Body of pancreas (tissue), 4 donors: ENCODE measurements at regions not wholly inside any gene's neighbourhood (a gene's known extent, or its start where the extent isn't known, plus 50 kb on each side); places are given as distances from the start of the nearest gene placed in this dataset.

Experiments used
- ATAC-seq: fragments of 150-250 bp; one replicate; pipeline ENCODE4 v1.9.1; 2016
- DNase-seq, 4 donors: peaks; one replicate each; pipeline ENCODE4 v3.0.0-alpha.2; 2019
- H3K27ac ChIP-seq, 4 donors: fragments of 200-600 bp; sonication (generic); 1 replicate in 3 of 4; 2 replicates in 1 of 4; pipeline versions ENCODE4 v1.5.1 to v1.6.1; 2016 to 2019; ENCODE audit warnings: mild to moderate bottlenecking in 1 of 4, mixed read lengths in 1 of 4, moderate library complexity in 1 of 4
- H3K27me3 ChIP-seq, 2 donors: fragments of 200-600 bp; sonication (generic); one replicate each; pipeline ENCODE4 v1.6.0; 2016; ENCODE audit warnings: mild to moderate bottlenecking in 1 of 2
- H3K36me3 ChIP-seq, 2 donors: fragments of 200-600 bp; sonication (generic); replicated peaks in 1 of 2; 2 replicates each; pipeline ENCODE4 v1.5.1; 2016; ENCODE audit warnings: low read depth in 2 of 2; ENCODE audit not compliant: insufficient read depth in 1 of 2
- H3K4me1 ChIP-seq: fragments of 200-600 bp; sonication (generic); one replicate; pipeline ENCODE4 v1.6.0; 2016
- H3K4me3 ChIP-seq, 2 donors: fragments of 200-600 bp; sonication (generic); 1 replicate in 1 of 2; 2 replicates in 1 of 2; pipeline ENCODE4 v1.5.1; 2016 to 2019
- H3K9me3 ChIP-seq, 3 donors: fragments of 200-600 bp; sonication (generic); 1 replicate in 2 of 3; 2 replicates in 1 of 3; pipeline ENCODE4 v1.5.1; 2016
- POLR2A ChIP-seq, 3 donors: fragments of 450-650 bp; IDR thresholded peaks; one replicate each; pipeline ENCODE4 v1.6.1; 2016; ENCODE audit warnings: antibody characterized with exemption in 3 of 3, mild to moderate bottlenecking in 2 of 3
- WGBS, 2 donors: methylation state at CpG; one replicate each; pipeline ENCODE4 v1.1.5; 2017; 5-methylcytosine and 5-hydroxymethylcytosine counted together
- intact Hi-C: fragments of 100-400 bp; cut with DNase I; formaldehyde crosslinking; loops from one replicate; pipeline ENCODE4 v1.15.1; 2023
- TF ChIP-seq, protein P1 (sequence below), 7 experiments: fragments of 450-650 bp in 4 of 7; fragments of 200-600 bp in 3 of 7; sonication (generic) in 3 of 7; IDR thresholded peaks; one replicate each; pipeline ENCODE4 v1.5.1; 2016 to 2019; ENCODE audit warnings: antibody characterized with exemption in 7 of 7

DNA sequence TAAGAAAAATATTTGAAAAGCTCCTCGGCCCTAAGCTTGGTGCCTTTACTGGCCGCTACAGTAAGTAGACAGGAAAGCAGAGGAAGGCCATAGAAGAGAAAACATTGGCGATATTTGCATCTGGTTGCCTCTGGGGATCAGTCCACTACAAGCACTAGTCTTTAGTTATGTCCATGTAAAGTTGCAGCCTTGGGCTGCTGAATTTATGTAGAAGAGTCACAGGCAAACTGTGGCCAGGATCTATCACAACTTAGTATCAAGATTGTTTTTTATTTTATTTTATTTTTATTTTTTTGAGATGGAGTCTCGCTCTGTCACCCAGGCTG, 228.7 kb upstream of the CAMK1G start:
- no peak overlapping the region for H3K4me3 ChIP-seq
- no peak for TF ChIP-seq POLR2A (IDR thresholded peaks at IDR 0.05)
- TF ChIP-seq, protein P1, sequence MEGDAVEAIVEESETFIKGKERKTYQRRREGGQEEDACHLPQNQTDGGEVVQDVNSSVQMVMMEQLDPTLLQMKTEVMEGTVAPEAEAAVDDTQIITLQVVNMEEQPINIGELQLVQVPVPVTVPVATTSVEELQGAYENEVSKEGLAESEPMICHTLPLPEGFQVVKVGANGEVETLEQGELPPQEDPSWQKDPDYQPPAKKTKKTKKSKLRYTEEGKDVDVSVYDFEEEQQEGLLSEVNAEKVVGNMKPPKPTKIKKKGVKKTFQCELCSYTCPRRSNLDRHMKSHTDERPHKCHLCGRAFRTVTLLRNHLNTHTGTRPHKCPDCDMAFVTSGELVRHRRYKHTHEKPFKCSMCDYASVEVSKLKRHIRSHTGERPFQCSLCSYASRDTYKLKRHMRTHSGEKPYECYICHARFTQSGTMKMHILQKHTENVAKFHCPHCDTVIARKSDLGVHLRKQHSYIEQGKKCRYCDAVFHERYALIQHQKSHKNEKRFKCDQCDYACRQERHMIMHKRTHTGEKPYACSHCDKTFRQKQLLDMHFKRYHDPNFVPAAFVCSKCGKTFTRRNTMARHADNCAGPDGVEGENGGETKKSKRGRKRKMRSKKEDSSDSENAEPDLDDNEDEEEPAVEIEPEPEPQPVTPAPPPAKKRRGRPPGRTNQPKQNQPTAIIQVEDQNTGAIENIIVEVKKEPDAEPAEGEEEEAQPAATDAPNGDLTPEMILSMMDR (IDR thresholded peaks at IDR 0.05) = no peak
- H3K27ac ChIP-seq = no peak overlapping the region
- intact Hi-C loops = no loop called here
- 75 to 80% methylated on average over 4 of the region's 4 CpGs for WGBS, 2 donors
- H3K36me3 ChIP-seq = no peaks in the 10 kb centered on the region
- no peak for ATAC-seq
- no peaks in the 10 kb centered on the region for H3K27me3 ChIP-seq
- no peaks in the 10 kb centered on the region for H3K4me1 ChIP-seq
- DNase-seq = no peak
- no peaks in the 10 kb centered on the region for H3K9me3 ChIP-seq

DNA sequence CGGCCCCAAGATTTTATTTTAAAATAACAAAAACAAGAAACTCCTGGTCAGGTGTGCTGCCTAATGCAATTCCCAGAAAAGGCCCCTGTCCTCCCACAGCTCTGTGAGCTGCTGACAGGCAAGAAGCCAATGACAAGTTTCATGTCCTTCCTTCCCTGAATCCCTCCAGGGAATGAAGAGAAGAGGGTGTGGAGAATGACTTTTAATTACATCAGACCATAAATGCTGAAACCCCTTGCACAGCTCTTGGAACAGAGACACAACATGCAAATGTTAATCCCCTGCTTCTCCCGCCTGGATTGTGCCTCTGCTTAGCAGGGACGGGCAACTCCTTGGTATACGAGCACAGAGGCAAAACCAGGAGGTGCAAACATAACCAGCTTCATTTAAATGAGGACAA, 228.1 kb upstream of the CAMK1G start:
- no peaks in the 10 kb centered on the region for H3K36me3 ChIP-seq
- H3K27me3 ChIP-seq = no peaks in the 10 kb centered on the region
- TF ChIP-seq, protein P1 (IDR thresholded peaks at IDR 0.05) = no peak
- TF ChIP-seq POLR2A (IDR thresholded peaks at IDR 0.05) = no peak
- no peak for ATAC-seq
- no peak overlapping the region for H3K4me3 ChIP-seq
- DNase-seq = no peak
- H3K4me1 ChIP-seq = no peaks in the 10 kb centered on the region
- intact Hi-C loops = no loop called here
- H3K9me3 ChIP-seq = no peaks in the 10 kb centered on the region
- no peak overlapping the region for H3K27ac ChIP-seq
- 82 to 92% methylated on average over 4 of the region's 4 CpGs for WGBS, 2 donors

DNA sequence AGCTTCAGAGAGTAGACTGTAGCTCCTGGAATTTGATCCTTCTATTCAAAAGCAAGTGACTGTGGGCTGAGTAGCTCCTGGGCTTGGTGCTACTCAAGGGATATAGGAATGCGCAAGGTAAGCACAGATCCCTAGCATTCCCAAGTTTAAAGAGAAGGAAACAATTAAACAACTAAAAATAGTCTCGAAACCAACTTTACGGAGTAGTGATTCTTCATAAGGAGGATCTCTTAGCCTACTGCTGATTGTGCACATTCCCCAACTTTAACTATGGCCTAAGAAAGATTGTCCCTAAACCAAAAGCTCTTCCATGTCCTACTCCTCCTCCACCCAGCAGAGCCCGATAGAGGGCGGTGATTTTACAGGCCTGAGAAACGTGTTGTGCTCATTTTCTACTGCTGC, 226.5 kb upstream of the CAMK1G start:
- Histone ChIP-seq H3K27ac (no peak overlapping the region), H3K27me3 (no peaks in the 10 kb centered on the region), H3K4me1 (no peaks in the 10 kb centered on the region), H3K4me3 (no peak overlapping the region), H3K9me3 (no peaks in the 10 kb centered on the region), H3K36me3 (no peaks in the 10 kb centered on the region)
- DNase-seq = no peak
- intact Hi-C loops = no loop called here
- WGBS, 2 donors = 76 to 86% methylated on average over 6 of the region's 6 CpGs
- no peak for TF ChIP-seq POLR2A (IDR thresholded peaks at IDR 0.05)
- TF ChIP-seq, protein P1 (IDR thresholded peaks at IDR 0.05) = no peak
- no peak for ATAC-seq

DNA sequence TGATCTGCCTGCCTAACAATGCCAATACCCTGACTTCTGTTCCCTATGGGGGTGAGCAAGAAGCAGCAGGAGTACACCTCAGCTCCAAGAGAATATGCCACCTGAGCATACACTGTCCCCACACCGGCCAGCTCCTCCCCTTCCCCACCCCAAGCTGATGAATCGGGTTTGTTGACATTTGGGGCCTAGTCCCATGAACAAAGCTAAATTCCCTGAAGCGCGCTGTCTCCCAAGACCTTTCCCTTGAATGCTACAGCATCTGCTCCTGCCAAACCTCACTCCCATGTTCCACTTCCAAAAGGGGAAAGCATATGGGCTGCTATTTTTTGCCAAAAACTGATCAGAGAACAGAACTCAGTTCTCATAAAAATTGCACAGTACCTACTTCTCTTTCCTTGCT, 220.4 kb upstream of the CAMK1G start:
- DNase-seq = peak in 2 of 4 donors; percentile 6 to 12
- no peaks in the 10 kb centered on the region for H3K9me3 ChIP-seq
- no peak for ATAC-seq
- intact Hi-C loops = no loop called here
- 56 to 61% methylated on average over 4 of the region's 4 CpGs for WGBS, 2 donors
- no peaks in the 10 kb centered on the region for H3K4me1 ChIP-seq
- H3K27me3 ChIP-seq = no peaks in the 10 kb centered on the region
- H3K36me3 ChIP-seq = no peaks in the 10 kb centered on the region
- no peak for TF ChIP-seq POLR2A (IDR thresholded peaks at IDR 0.05)
- TF ChIP-seq, protein P1 (IDR thresholded peaks at IDR 0.05) = no peak
- no peak overlapping the region for H3K4me3 ChIP-seq
- H3K27ac ChIP-seq = no peak overlapping the region

DNA sequence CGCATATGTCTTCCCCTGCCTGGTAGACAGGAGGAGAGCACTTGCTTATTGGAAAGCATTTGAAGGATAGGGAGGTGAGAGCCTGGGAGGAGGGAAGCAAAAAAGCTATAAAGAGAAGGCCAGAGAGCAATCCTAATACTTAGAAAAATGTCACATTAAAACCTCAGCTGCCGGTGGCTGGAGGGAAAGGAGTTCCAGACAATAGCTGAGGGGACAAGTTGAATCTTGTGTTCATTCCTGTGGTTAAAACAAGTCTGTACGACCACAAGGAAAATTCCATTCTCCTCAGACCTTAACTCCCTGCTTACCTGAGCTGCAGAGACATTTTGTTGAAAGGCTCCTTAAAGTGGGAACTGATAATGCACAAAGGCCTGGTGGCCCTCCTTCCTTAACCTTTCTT, 218.8 kb upstream of the CAMK1G start:
- WGBS, 2 donors = 73 to 74% methylated on average over 3 of the region's 3 CpGs
- intact Hi-C loops = no loop called here
- H3K27ac ChIP-seq = no peak overlapping the region

More for the DNA sequence above, 218.8 kb upstream of the CAMK1G start:
- no peaks in the 10 kb centered on the region for H3K4me1 ChIP-seq
- H3K9me3 ChIP-seq = no peaks in the 10 kb centered on the region
- ATAC-seq (no peak), DNase-seq (no peak)
- no peaks in the 10 kb centered on the region for H3K27me3 ChIP-seq
- TF ChIP-seq, protein P1 (IDR thresholded peaks at IDR 0.05) = no peak
- no peak for TF ChIP-seq POLR2A (IDR thresholded peaks at IDR 0.05)
- no peak overlapping the region for H3K4me3 ChIP-seq
- no peaks in the 10 kb centered on the region for H3K36me3 ChIP-seq
